ENCODE measurements at regions not wholly inside any gene's neighbourhood (a gene's known extent, or its start where the extent isn't known, plus 50 kb on each side); places are given as distances from the start of the nearest gene placed in this dataset.

- no peak overlapping the region for H4K5ac ChIP-seq (ENCODE audit: low read depth, low read length)
- in situ Hi-C loops (cut with MboI; ENCODE audit: low sequenced_read_pairs): no loop called here
- H3K36me3 ChIP-seq (ENCODE audit: control insufficient read depth, insufficient read depth, low read length): no peaks in the 10 kb centered on the region
- ChIA-PET CTCF (interaction anchor here (1.1 kb wide), 1 partner anchor 11 kb away, joined by 3 read pairs; no protein-coding TSS in a partner anchor), POLR2A (ENCODE audit: unreplicated experiment) (no interaction called here)
- no TSS peak for BruUV-seq (replicated peaks)
- no peak overlapping the region for H2BK5ac ChIP-seq (ENCODE audit: low read depth, low read length, poor library complexity, severe bottlenecking)
- no peak overlapping the region for H2AK5ac ChIP-seq (ENCODE audit: low read depth, low read length)
- intact Hi-C loops (cut with micrococcal nuclease): no loop called here
- H3K79me1 ChIP-seq (ENCODE audit: low read depth in 1 of 2, low read length in 2 of 2): no peaks in the 10 kb centered on the region
- DNase-seq (no peak), ATAC-seq (ENCODE audit: low read depth) (no peak)
- TF ChIP-seq RCOR1 (IDR thresholded peaks at IDR 0.05; ENCODE audit: insufficient replicate concordance, low read length) (no peak), ELK1 (IDR thresholded peaks at IDR 0.05; ENCODE audit: borderline replicate concordance, low read depth, low read length) (no peak), USF2 (IDR thresholded peaks at IDR 0.05; ENCODE audit: low read depth, low read length) (no peak), SMC3 (IDR thresholded peaks at IDR 0.05; ENCODE audit: low read depth, low read length) (no peak), FOS (IDR thresholded peaks at IDR 0.05; ENCODE audit: low read depth, low read length) (no peak), CTCF (conservative IDR thresholded peaks at IDR 0.05; ENCODE audit: low read depth, low read length) (no peak), MAZ (IDR thresholded peaks at IDR 0.05; ENCODE audit: borderline replicate concordance, low read depth, low read length) (no peak), NFE2L2 (IDR thresholded peaks at IDR 0.05; ENCODE audit: low read depth, low read length) (no peak), RFX5 (IDR thresholded peaks at IDR 0.05; ENCODE audit: low read depth, low read length) (no peak), CEBPB (IDR thresholded peaks at IDR 0.05; ENCODE audit: low read depth, low read length) (no peak), MXI1 (IDR thresholded peaks at IDR 0.05; ENCODE audit: borderline replicate concordance, low read depth, low read length) (no peak), MAFK (IDR thresholded peaks at IDR 0.05; ENCODE audit: low read depth, low read length) (no peak), BHLHE40 (IDR thresholded peaks at IDR 0.05; ENCODE audit: low read depth, low read length) (no peak), CHD1 (IDR thresholded peaks at IDR 0.05; ENCODE audit: low read depth, low read length) (no peak), RAD21 (IDR thresholded peaks at IDR 0.05; ENCODE audit: low read length) (no peak)
- no peak overlapping the region for H3K18ac ChIP-seq (ENCODE audit: low read depth, low read length)
- H2BK20ac ChIP-seq (ENCODE audit: low read depth, low read length): no peak overlapping the region
- H2AFZ ChIP-seq (replicated peaks; ENCODE audit: low read length, poor library complexity): no peak overlapping the region
- dilution Hi-C loops (cut with HindIII; ENCODE audit: low sequenced_read_pairs, unreplicated experiment): no loop called here
- H3K4ac ChIP-seq (ENCODE audit: low read depth, low read length): no peak overlapping the region
- H3K4me1 ChIP-seq (ENCODE audit: control insufficient read depth, insufficient read depth, low read length): no peaks in the 10 kb centered on the region
- H4K8ac ChIP-seq (ENCODE audit: low read depth in 2 of 2, low read length in 2 of 2): no peak overlapping the region
- H3K27me3 ChIP-seq (ENCODE audit: control insufficient read depth, insufficient read depth, low read length): peaks cover 4% of the 10 kb centered on the region
- H4K20me1 ChIP-seq (ENCODE audit: insufficient read depth, low read length): no peaks in the 10 kb centered on the region
- no peaks in the 10 kb centered on the region for H3K9me3 ChIP-seq (ENCODE audit: control insufficient read depth, insufficient read depth, low read length)
- H3K27ac ChIP-seq (ENCODE audit: insufficient read depth, low read length): no peak overlapping the region
- no peak overlapping the region for H4K91ac ChIP-seq (ENCODE audit: insufficient read depth, low read depth, low read length)
- H3K23ac ChIP-seq (ENCODE audit: low read depth, low read length): no peak overlapping the region
- no peaks in the 10 kb centered on the region for H3K9me1 ChIP-seq (ENCODE audit: insufficient read depth, low read length)
- H2AK9ac ChIP-seq (replicated peaks; ENCODE audit: low read depth, low read length, poor library complexity): no peak overlapping the region
- no peak overlapping the region for H3K4me2 ChIP-seq (ENCODE audit: low read depth, low read length)
- no peak overlapping the region for H3K56ac ChIP-seq (ENCODE audit: extremely low read depth, insufficient read depth, low read length)
- no peak overlapping the region for H2BK120ac ChIP-seq (ENCODE audit: low read depth, low read length)
- no peak overlapping the region for H2BK15ac ChIP-seq (ENCODE audit: low read depth, low read length)
- no CpG with 5 or more reads among the region's 2 CpGs for WGBS, 2 experiments (ENCODE audit: extremely low coverage in 2 of 2, insufficient read length in 1 of 2)
- no peak overlapping the region for H3K9ac ChIP-seq (ENCODE audit: low read depth, low read length)
- no peak overlapping the region for H3K14ac ChIP-seq (replicated peaks; ENCODE audit: low read depth, low read length)
- H3K4me3 ChIP-seq (ENCODE audit: insufficient read depth, low read depth, low read length): no peak overlapping the region
Measured at GRCh38 chr3:182698078-182698477, 95.2 kb upstream of the ATP11B start.
